ENCODE measurements at regions not wholly inside any gene's neighbourhood (a gene's known extent, or its start where the extent isn't known, plus 50 kb on each side); places are given as distances from the start of the nearest gene placed in this dataset.

GRCh38 chr18:57866355-57866754 lies 63.2 kb upstream of the ATP8B1 start:
- TF ChIP-seq, protein P1, sequence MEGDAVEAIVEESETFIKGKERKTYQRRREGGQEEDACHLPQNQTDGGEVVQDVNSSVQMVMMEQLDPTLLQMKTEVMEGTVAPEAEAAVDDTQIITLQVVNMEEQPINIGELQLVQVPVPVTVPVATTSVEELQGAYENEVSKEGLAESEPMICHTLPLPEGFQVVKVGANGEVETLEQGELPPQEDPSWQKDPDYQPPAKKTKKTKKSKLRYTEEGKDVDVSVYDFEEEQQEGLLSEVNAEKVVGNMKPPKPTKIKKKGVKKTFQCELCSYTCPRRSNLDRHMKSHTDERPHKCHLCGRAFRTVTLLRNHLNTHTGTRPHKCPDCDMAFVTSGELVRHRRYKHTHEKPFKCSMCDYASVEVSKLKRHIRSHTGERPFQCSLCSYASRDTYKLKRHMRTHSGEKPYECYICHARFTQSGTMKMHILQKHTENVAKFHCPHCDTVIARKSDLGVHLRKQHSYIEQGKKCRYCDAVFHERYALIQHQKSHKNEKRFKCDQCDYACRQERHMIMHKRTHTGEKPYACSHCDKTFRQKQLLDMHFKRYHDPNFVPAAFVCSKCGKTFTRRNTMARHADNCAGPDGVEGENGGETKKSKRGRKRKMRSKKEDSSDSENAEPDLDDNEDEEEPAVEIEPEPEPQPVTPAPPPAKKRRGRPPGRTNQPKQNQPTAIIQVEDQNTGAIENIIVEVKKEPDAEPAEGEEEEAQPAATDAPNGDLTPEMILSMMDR (IDR thresholded peaks at IDR 0.05), result no peak
- TF ChIP-seq POLR2AphosphoS5 (IDR thresholded peaks at IDR 0.05), result no peak
- no peak for TF ChIP-seq EP300 (IDR thresholded peaks at IDR 0.05; ENCODE audit: low read depth)
- TF ChIP-seq POLR2A (IDR thresholded peaks at IDR 0.05), result no peak
- in situ Hi-C loops (cut with MboI; ENCODE audit: low pct_ligation_motif_present in 1 of 4, low pct_unique_long_range_greater_than_20kb in 1 of 4, low sequenced_read_pairs in 3 of 4), result loop anchor here in 1 of 4 donors (25.0 kb wide), 1 partner anchor 179 kb away; no protein-coding TSS in a partner anchor
- Histone ChIP-seq H3K4me3 (no peak overlapping the region), H3K4me1 (no peaks in the 10 kb centered on the region), H3K27me3 (no peaks in the 10 kb centered on the region), H3K36me3 (no peaks in the 10 kb centered on the region), H3K27ac (no peak overlapping the region), H3K9me3 (no peaks in the 10 kb centered on the region)
- 53 to 66% methylated on average over 3 of the region's 3 CpGs for WGBS, 2 donors (ENCODE audit: low coverage in 1 of 2)
- intact Hi-C loops (cut with DNase I; ENCODE audit: low total_unique reads), result no loop called here
- DNase-seq, result no peak

DNA sequence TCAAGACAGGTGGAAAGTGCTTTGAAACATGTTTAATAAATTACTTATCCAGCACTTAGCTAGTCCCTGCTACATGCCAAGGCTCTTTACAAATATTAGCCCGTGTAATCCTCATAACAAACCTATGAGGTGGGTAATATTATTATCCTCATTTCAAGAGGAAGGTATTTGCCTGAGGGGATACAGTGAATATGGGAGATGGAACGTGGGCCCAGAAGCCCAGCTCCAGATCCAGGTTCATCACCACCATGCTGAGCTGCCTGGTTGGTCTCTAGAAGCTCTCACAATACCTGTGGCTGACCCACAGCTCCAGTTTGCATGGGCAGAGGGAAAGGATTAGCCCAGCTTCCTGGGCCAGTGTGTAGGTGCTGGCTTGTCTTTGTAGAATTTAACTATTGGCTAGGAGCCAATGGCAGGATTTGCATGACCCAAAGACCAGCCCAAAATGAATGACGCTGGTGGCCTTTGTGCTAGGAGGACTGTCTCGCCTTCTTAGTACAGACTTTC lies 61.6 kb upstream of the ATP8B1 start:
- Histone ChIP-seq H3K27me3 (no peaks in the 10 kb centered on the region), H3K36me3 (no peaks in the 10 kb centered on the region), H3K4me1 (no peaks in the 10 kb centered on the region), H3K9me3 (no peaks in the 10 kb centered on the region), H3K4me3 (no peak overlapping the region), H3K27ac (no peak overlapping the region)
- WGBS, 2 donors (ENCODE audit: low coverage in 1 of 2), result 88 to 90% methylated on average over 2 to 4 of the region's 4 CpGs
- TF ChIP-seq, protein P1 (IDR thresholded peaks at IDR 0.05), result no peak
- DNase-seq, result no peak
- intact Hi-C loops (cut with DNase I; ENCODE audit: low total_unique reads), result no loop called here
- in situ Hi-C loops (cut with MboI; ENCODE audit: low pct_ligation_motif_present in 1 of 4, low pct_unique_long_range_greater_than_20kb in 1 of 4, low sequenced_read_pairs in 3 of 4), result loop anchor here in 1 of 4 donors (25.0 kb wide), 1 partner anchor 177 kb away; no protein-coding TSS in a partner anchor

GRCh38 chr18:57863706-57864105 lies 60.6 kb upstream of the ATP8B1 start:
- WGBS, 2 donors (ENCODE audit: low coverage in 1 of 2), result 67 to 79% methylated on average over 1 to 2 of the region's 2 CpGs
- Histone ChIP-seq H3K27me3 (no peaks in the 10 kb centered on the region), H3K4me1 (no peaks in the 10 kb centered on the region), H3K9me3 (no peaks in the 10 kb centered on the region), H3K36me3 (no peaks in the 10 kb centered on the region), H3K4me3 (no peak overlapping the region), H3K27ac (no peak overlapping the region)
- intact Hi-C loops (cut with DNase I; ENCODE audit: low total_unique reads), result no loop called here
- TF ChIP-seq POLR2A (IDR thresholded peaks at IDR 0.05) (no peak), POLR2AphosphoS5 (IDR thresholded peaks at IDR 0.05) (no peak), EP300 (IDR thresholded peaks at IDR 0.05; ENCODE audit: low read depth) (no peak)
- TF ChIP-seq, protein P1 (IDR thresholded peaks at IDR 0.05), result no peak
- in situ Hi-C loops (cut with MboI; ENCODE audit: low pct_ligation_motif_present in 1 of 4, low pct_unique_long_range_greater_than_20kb in 1 of 4, low sequenced_read_pairs in 3 of 4), result loop anchor here in 1 of 4 donors (25.0 kb wide), 1 partner anchor 176 kb away; no protein-coding TSS in a partner anchor
- no peak for DNase-seq

- intact Hi-C loops (cut with DNase I; ENCODE audit: low total_unique reads), result no loop called here
- peak; percentile 39 for DNase-seq
- no peak for TF ChIP-seq POLR2AphosphoS5 (IDR thresholded peaks at IDR 0.05)
- TF ChIP-seq, protein P1 (IDR thresholded peaks at IDR 0.05), result peak; percentile 19 to 58 (median 48)
- Histone ChIP-seq H3K9me3 (no peaks in the 10 kb centered on the region), H3K27me3 (no peaks in the 10 kb centered on the region), H3K27ac (no peak overlapping the region), H3K4me3 (no peak overlapping the region), H3K4me1 (peaks cover 0 to 5% (median 3%) of the 10 kb centered on the region in 4 donors), H3K36me3 (no peaks in the 10 kb centered on the region)
- in situ Hi-C loops (cut with MboI; ENCODE audit: low pct_ligation_motif_present in 1 of 4, low pct_unique_long_range_greater_than_20kb in 1 of 4, low sequenced_read_pairs in 3 of 4), result loop anchor here in 1 of 4 donors (25.0 kb wide), 1 partner anchor 172 kb away; no protein-coding TSS in a partner anchor
These were observed 56.2 kb upstream of the ATP8B1 start for GRCh38 chr18:57859314-57859713.

Measured in transverse colon (tissue), 4 donors.